ENCODE measurements at regions not wholly inside any gene's neighbourhood (a gene's known extent, or its start where the extent isn't known, plus 50 kb on each side); places are given as distances from the start of the nearest gene placed in this dataset.

DNA sequence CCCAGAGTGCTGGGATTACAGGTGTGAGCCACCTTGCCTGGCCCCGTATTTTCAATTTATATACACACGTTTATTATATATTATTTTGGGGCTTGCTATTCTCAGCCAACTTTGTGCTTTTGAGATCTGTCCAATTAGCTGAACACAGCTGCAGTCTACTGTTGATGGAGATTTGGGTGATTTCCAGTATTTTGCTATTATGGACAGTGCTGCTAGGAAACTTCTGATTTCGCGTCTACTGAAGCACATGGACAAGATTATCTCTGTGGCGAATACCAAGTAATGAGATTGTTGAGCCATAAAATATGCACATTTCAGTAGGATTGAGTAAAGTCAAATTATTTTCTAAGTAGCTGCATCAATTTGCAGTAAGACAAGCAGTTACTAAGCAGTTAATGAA is 1731.2 kb upstream of the CDH6 start:
- no peak for TF ChIP-seq GATA2 (IDR thresholded peaks at IDR 0.05; ENCODE audit: low read depth, low read length)
- TF ChIP-seq GATA3 (IDR thresholded peaks at IDR 0.05; ENCODE audit: low read depth, low read length), result no peak
